HEK293 (cell line): ENCODE measurements at regions not wholly inside any gene's neighbourhood (a gene's known extent, or its start where the extent isn't known, plus 50 kb on each side); places are given as distances from the start of the nearest gene placed in this dataset.

Source experiments
- ZNF623 ChIP-seq: fragments of 450-650 bp; formaldehyde crosslinking; IDR thresholded peaks from 2 replicates; pipeline ENCODE4 v1.5.1; 2016; ENCODE audit warnings: missing biosample characterization, missing genetic modification characterization
- ZNF830 ChIP-seq: fragments of 450-650 bp; IDR thresholded peaks from 2 replicates; pipeline ENCODE4 v1.5.0; 2018; ENCODE audit warnings: missing biosample characterization, missing genetic modification characterization, low read depth, mild to moderate bottlenecking, moderate library complexity
- TF ChIP-seq, protein P1 (sequence below): sonication (generic); formaldehyde crosslinking; IDR thresholded peaks from 2 replicates; pipeline ENCODE4 v1.8.1; 2022; ENCODE audit warnings: mild to moderate bottlenecking, moderate library complexity, missing genetic modification reagents

DNA sequence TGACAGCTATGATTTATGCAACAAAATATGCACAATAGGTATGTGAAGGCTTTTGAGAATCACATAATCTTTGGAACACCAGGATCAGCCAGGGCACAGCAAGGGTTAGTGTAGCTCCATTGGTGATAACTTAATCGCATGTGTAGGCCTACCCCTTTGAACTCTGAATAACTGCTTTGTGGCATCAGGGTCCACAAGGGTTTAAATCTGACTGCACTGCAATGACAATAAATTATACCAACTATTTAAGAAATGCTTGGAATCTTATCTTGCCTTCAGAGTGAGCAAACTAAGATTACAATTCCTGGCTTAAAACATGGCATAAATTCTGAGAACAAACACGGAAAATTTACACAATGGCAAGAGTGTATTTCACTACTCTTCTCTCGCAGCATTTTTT lies 245.8 kb downstream of the FBXO8 start:
- TF ChIP-seq ZNF830 (tag by site-specific recombination), result no peak
- TF ChIP-seq ZNF623 (tag by site-specific recombination), result no peak
- TF ChIP-seq, protein P1, sequence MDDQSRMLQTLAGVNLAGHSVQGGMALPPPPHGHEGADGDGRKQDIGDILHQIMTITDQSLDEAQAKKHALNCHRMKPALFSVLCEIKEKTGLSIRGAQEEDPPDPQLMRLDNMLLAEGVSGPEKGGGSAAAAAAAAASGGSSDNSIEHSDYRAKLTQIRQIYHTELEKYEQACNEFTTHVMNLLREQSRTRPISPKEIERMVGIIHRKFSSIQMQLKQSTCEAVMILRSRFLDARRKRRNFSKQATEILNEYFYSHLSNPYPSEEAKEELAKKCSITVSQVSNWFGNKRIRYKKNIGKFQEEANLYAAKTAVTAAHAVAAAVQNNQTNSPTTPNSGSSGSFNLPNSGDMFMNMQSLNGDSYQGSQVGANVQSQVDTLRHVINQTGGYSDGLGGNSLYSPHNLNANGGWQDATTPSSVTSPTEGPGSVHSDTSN (CRISPR knock-in tag), result no peak
